HepG2 (cell line): ENCODE measurements at regions not wholly inside any gene's neighbourhood (a gene's known extent, or its start where the extent isn't known, plus 50 kb on each side); places are given as distances from the start of the nearest gene placed in this dataset.

Experiments
- ATAC-seq: fragments of 200-7000 bp; cut with Tn5 transposase; 3 replicates; pipeline ENCODE4 v1.9.1; 2020; ENCODE audit warnings: mild to moderate bottlenecking, moderate library complexity
- BruUV-seq: library from RNA; stranded (reverse); fragments of 400-500 nt; replicated peaks from 2 replicates; lab custom pipeline; 2021; lab: Mats Ljungman, UMichigan
- CTCF ChIA-PET: fragments of 300-600 bp; formaldehyde crosslinking; extraction: SDS; loops from one replicate; lab custom pipeline; 2021; ENCODE audit warnings: low total read pairs, inconsistent platforms, low intra/inter-chr PET ratio; lab: Yijun Ruan, JAX
- POLR2A ChIA-PET: fragments of 350-600 bp; sonication (Branson Sonifier 250); formaldehyde crosslinking; loops from one replicate; lab custom pipeline; 2020; ENCODE audit warnings: antibody characterized with exemption, inconsistent platforms; lab: Yijun Ruan, JAX
- DNase-seq: peaks from one replicate; pipeline ENCODE4 v3.0.0-alpha.2; 2015; ENCODE audit warnings: low spot score
- FAIRE-seq: peaks from 3 replicates; lab custom pipeline; 2011; peaks lifted over from hg19 to GRCh38; lab: Jason Lieb, UNC
- H2AFZ ChIP-seq: one replicate; pipeline ENCODE4 v1.6.1; 2011; ENCODE audit warnings: low read length, inconsistent platforms
- H3K27ac ChIP-seq: fragments of 300-600 bp; 3 replicates; pipeline ENCODE4 v1.8.0; 2011; ENCODE audit warnings: mixed run types, mild to moderate bottlenecking, mixed read lengths, low read length, inconsistent platforms; ENCODE audit not compliant: insufficient read depth; ENCODE audit errors: extremely low read length
- H3K27me3 ChIP-seq, 2 experiments: fragments of 200-600 bp in 1 of 2; 2 replicates in 1 of 2; 3 replicates in 1 of 2; pipeline versions ENCODE4 v1.6.0 to v1.8.0; 2011; ENCODE audit warnings: low read length in 2 of 2, mild to moderate bottlenecking in 2 of 2, moderate library complexity in 2 of 2, inconsistent platforms in 1 of 2; ENCODE audit not compliant: insufficient read depth in 2 of 2, control insufficient read depth in 1 of 2
- H3K36me3 ChIP-seq, 2 experiments: fragments of 200-600 bp in 1 of 2; replicated peaks in 1 of 2; 2 replicates in 1 of 2; 3 replicates in 1 of 2; pipeline versions ENCODE4 v1.5.1 to v1.8.0; 2011; ENCODE audit warnings: low read length in 2 of 2, inconsistent platforms in 1 of 2; ENCODE audit not compliant: insufficient read depth in 2 of 2, control insufficient read depth in 1 of 2
- H3K4me1 ChIP-seq: 2 replicates; pipeline ENCODE4 v1.5.1; 2012; ENCODE audit warnings: low read length, inconsistent platforms; ENCODE audit not compliant: insufficient read depth
- H3K4me2 ChIP-seq: 2 replicates; pipeline ENCODE4 v1.6.0; 2011; ENCODE audit warnings: low read depth, low read length, inconsistent platforms
- H3K4me3 ChIP-seq, 3 experiments: fragments of 200-600 bp in 1 of 3; sonication (generic), shearing (Covaris generic) in 1 of 3; replicated peaks in 1 of 3; 2 replicates each; pipeline ENCODE4 v1.5.1; 2011 to 2016; ENCODE audit warnings: low read length in 3 of 3, inconsistent platforms in 2 of 3, low read depth in 2 of 3, mild to moderate bottlenecking in 2 of 3, control low read depth in 1 of 3, mixed read lengths in 1 of 3; ENCODE audit not compliant: insufficient read depth in 1 of 3
- H3K79me2 ChIP-seq: one replicate; pipeline ENCODE4 v1.6.1; 2011; ENCODE audit warnings: low read length, inconsistent platforms; ENCODE audit not compliant: insufficient read depth
- H3K9ac ChIP-seq: 2 replicates; pipeline ENCODE4 v1.6.0; 2011; ENCODE audit warnings: mild to moderate bottlenecking, low read depth, low read length, inconsistent platforms; ENCODE audit not compliant: insufficient read depth
- H3K9me3 ChIP-seq: 2 replicates; pipeline ENCODE4 v1.5.1; 2012; ENCODE audit warnings: mild to moderate bottlenecking, low read length
- H4K20me1 ChIP-seq: 2 replicates; pipeline ENCODE4 v1.6.0; 2011; ENCODE audit warnings: inconsistent platforms, mild to moderate bottlenecking, low read length, moderate library complexity; ENCODE audit not compliant: insufficient read depth
- ADNP ChIP-seq: sonication (generic); formaldehyde crosslinking; IDR thresholded peaks from 2 replicates; pipeline ENCODE4 v1.4.0; 2020; ENCODE audit warnings: missing genetic modification reagents
- ASH2L ChIP-seq: fragments of 300-600, 200-600 bp; sonication (generic); IDR thresholded peaks from 2 replicates; pipeline ENCODE4 v1.7.0; 2017; ENCODE audit warnings: low read depth, mild to moderate bottlenecking, moderate library complexity, mixed read lengths, low read length; ENCODE audit not compliant: insufficient read length
- DMAP1 ChIP-seq: IDR thresholded peaks from 2 replicates; pipeline ENCODE4 v1.6.1; 2016
- HOMEZ ChIP-seq: IDR thresholded peaks from 2 replicates; pipeline ENCODE4 v1.6.1; 2016; ENCODE audit warnings: low read depth
- MAFF ChIP-seq: IDR thresholded peaks from 2 replicates; pipeline ENCODE4 v1.6.1; 2011; ENCODE audit warnings: low read depth, low read length, improper control_type of control experiment
- MAX ChIP-seq: IDR thresholded peaks from 2 replicates; pipeline ENCODE4 v1.6.1; 2012; ENCODE audit warnings: inconsistent platforms
- NFE2 ChIP-seq: sonication (generic); formaldehyde crosslinking; IDR thresholded peaks from 2 replicates; pipeline ENCODE4 v1.4.0; 2020; ENCODE audit warnings: missing genetic modification reagents
- NKX3-1 ChIP-seq: sonication (generic); formaldehyde crosslinking; IDR thresholded peaks from 2 replicates; pipeline ENCODE4 v1.5.0; 2020; ENCODE audit warnings: missing genetic modification reagents
- NR2F6 ChIP-seq, 2 experiments: IDR thresholded peaks; 2 replicates each; pipeline ENCODE4 v1.6.1; 2016; ENCODE audit warnings: antibody characterized with exemption in 1 of 2, mild to moderate bottlenecking in 1 of 2
- PAF1 ChIP-seq: IDR thresholded peaks from 2 replicates; pipeline ENCODE4 v1.6.1; 2016; ENCODE audit warnings: missing genetic modification reagents, missing compliant biosample characterization
- TGIF2 ChIP-seq: IDR thresholded peaks from 2 replicates; pipeline ENCODE4 v1.6.1; 2016; ENCODE audit warnings: control low read depth, missing compliant biosample characterization
- ZHX1 ChIP-seq: sonication (generic); formaldehyde crosslinking; IDR thresholded peaks from 2 replicates; pipeline ENCODE4 v1.8.1; 2022; ENCODE audit warnings: low read depth, mild to moderate bottlenecking, missing genetic modification reagents
- ZNF17 ChIP-seq: sonication (generic); formaldehyde crosslinking; IDR thresholded peaks from 2 replicates; pipeline ENCODE4 v1.5.0; 2020; ENCODE audit warnings: mild to moderate bottlenecking, missing genetic modification reagents
- ZNF382 ChIP-seq: sonication (generic); formaldehyde crosslinking; IDR thresholded peaks from 2 replicates; pipeline ENCODE4 v1.5.0; 2020; ENCODE audit warnings: missing genetic modification reagents, mild to moderate bottlenecking, borderline replicate concordance
- ZNF512B ChIP-seq: sonication (generic); formaldehyde crosslinking; IDR thresholded peaks from 2 replicates; pipeline ENCODE4 v1.5.1; 2020; ENCODE audit warnings: missing genetic modification reagents, mild to moderate bottlenecking, borderline replicate concordance
- ZNF589 ChIP-seq: sonication (generic); formaldehyde crosslinking; conservative IDR thresholded peaks from 2 replicates; pipeline ENCODE4 v1.8.0; 2022; ENCODE audit warnings: mild to moderate bottlenecking, moderate library complexity, missing genetic modification reagents
- ZNF878 ChIP-seq: sonication (generic); formaldehyde crosslinking; IDR thresholded peaks from 2 replicates; pipeline ENCODE4 v1.8.1; 2023; ENCODE audit warnings: mild to moderate bottlenecking, missing genetic modification reagents, moderate library complexity
- WGBS: methylation state at CpG from one replicate; pipeline ENCODE4 v1.1.6; 2017; ENCODE audit warnings: low lambda C conversion rate; 5-methylcytosine and 5-hydroxymethylcytosine counted together
- in situ Hi-C: cut with HindIII; loops from 2 replicates; pipeline ENCODE4 v1.10.0; 2017; ENCODE audit warnings: low pct_unique_long_range_greater_than_20kb; ENCODE audit not compliant: extremely low pct_ligation_motif_present
- intact Hi-C: fragments of 100-400 bp; cut with micrococcal nuclease; formaldehyde crosslinking; loops from one replicate; pipeline ENCODE4 v1.10.0; 2022; ENCODE audit not compliant: unreplicated experiment

- Histone ChIP-seq H2AFZ (no peak overlapping the region), H3K9me3 (peaks cover 95% of the 10 kb centered on the region), H3K9ac (no peak overlapping the region), H3K4me3 (no peak overlapping the region), H3K79me2 (no peaks in the 10 kb centered on the region), H3K27ac (no peak overlapping the region), H3K27me3 (no peaks in the 10 kb centered on the region), H4K20me1 (no peaks in the 10 kb centered on the region), H3K36me3 (no peaks in the 10 kb centered on the region), H3K4me1 (no peaks in the 10 kb centered on the region), H3K4me2 (no peak overlapping the region)
- no TSS peak for BruUV-seq
- 13% methylated on average over 5 of the region's 5 CpGs for WGBS
- POLR2A ChIA-PET: no interaction called here
- intact Hi-C loops: no loop called here
- in situ Hi-C loops: no loop called here
- no peak for ATAC-seq
- no peak for DNase-seq
- FAIRE-seq: no peak
- CTCF ChIA-PET: no interaction called here
- TF ChIP-seq TGIF2 (CRISPR knock-in tag) (no peak), NKX3-1 (CRISPR knock-in tag) (no peak), ZNF878 (no peak), NR2F6 (IDR thresholded peaks at IDR 0.05) (no peak), NR2F6 (CRISPR knock-in tag; IDR thresholded peaks at IDR 0.05) (no peak), MAX (no peak), DMAP1 (CRISPR knock-in tag) (no peak), ZHX1 (CRISPR knock-in tag) (no peak), ZNF512B (CRISPR knock-in tag) (no peak), ADNP (no peak), MAFF (no peak), ZNF589 (CRISPR knock-in tag) (no peak), ZNF382 (CRISPR knock-in tag) (no peak), PAF1 (no peak), HOMEZ (CRISPR knock-in tag) (no peak), ZNF17 (CRISPR knock-in tag) (no peak), ASH2L (no peak), NFE2 (no peak)
Measured at GRCh38 chr18:56107821-56108477, 520.0 kb upstream of the TCF4 start.
